ENCODE measurements at regions not wholly inside any gene's neighbourhood (a gene's known extent, or its start where the extent isn't known, plus 50 kb on each side); places are given as distances from the start of the nearest gene placed in this dataset.
"Not testable (repeated sequence)": the region's sequence is repeated elsewhere in the genome, so short reads cannot be mapped to it uniquely, and the experiment has no call there.

DNA sequence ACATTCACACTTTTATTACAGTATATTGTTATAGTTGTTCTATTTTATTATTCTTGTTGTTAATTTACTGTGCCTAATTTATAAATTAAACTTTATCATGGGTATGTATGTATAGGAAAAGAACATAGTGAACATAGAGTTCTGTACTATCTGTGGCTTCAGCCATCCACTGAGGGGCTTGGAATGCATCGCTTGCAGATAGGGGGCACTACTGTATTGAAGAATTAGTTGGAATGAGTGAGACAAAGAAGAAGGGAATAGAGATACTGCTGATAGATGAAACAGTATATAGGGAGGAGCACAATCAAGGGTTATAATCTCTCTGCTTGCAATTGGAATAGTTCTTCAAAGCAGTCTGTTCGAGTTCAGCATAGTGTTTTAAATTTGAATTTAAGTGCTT is 432.2 kb downstream of the RAB38 start:
- no peak for DNase-seq

DNA sequence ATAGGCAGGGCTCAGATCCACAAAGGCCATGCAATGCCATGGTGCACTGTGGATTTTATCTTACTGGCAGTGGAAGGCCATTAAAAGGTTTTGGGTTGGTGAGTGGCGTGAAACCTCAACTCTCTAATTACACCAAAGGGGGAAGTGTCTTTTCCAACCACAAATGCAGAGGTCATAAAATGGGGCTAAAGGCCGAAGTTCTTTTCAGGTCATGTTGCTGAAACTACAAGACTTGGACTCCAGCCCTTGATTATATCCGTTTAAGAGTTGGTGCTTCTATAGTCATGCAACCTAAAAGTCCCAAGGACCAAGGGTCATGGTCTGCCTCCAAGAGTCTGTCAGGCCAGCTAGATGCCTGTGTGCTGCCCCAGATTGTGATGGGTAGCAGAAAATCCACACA is 434.3 kb downstream of the RAB38 start:
- no peak for DNase-seq

DNA sequence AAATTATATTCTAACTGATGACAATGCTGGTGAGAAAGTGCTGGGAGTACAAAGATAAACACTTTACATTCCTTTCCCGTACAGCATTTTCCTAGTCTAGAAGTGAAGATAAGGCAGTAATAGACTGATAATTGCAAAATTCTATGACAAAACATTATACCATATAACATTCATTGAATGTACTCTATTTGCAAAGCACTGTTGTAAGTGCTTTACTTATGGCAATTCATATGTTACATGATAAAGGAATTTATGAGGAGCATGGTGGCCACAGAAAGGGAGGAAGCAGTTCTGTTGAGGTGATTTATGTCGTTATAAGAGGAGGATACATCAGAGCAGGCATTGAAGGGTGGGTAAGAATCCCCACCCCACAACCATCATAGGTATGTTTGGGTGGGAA is 434.8 kb downstream of the RAB38 start:
- no peak for DNase-seq

DNA sequence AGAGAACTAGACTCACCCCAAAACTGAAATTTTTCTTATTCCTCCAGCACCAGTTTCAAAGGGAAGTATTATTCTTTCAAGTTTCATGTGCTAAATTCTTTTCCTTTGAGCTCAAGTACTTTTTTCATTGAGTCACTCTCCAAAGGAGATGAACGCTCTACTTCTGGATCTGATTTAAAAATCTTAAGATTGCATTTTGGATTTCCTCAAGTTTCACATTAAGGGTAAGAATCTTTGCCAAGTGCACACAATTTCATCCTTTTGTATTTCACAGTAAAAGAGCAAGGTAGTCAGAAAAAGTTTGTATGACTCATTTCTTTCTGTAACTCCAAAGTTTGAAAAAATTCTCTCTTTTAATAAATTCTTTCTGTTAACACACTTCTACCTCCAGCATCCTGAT is 435.5 kb downstream of the RAB38 start:
- DNase-seq = no peak

DNA sequence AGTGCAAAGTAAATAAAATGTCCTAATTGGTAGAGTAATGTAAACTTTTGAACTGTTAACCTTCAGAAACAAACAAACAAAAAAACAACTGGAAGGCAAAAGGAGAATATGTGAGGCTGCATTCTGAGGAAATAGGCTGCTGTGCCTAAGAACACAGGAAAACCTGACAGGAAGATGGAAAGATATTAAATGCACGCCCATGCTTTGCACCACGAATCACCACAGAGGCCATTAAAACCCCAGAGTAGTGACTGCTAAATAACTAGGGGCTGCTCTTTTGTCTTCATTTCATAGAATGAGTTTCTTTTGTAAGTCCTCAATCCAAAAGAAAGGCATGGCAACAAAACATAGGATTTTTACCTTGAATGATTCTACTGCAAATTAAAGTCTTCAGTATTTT is 436.0 kb downstream of the RAB38 start:
- no peak for DNase-seq

DNA sequence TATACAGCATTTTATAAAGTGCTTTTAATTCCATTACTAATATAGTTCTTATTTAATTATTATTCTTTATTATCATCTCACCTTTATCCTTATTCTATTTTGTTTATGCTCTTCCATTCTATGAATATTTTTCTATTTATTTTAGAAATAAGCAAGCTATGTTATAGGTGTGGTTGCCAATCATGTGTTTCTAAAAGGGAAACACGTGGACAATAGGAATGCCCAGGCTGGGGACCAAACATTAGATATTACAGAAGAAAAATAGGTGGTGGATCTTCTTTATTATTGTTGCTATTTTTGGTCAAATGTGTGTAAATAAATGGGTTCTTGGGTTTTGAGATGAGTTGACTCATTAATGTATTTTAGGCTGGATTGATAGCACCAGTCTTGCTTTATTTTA is 438.3 kb downstream of the RAB38 start:
- DNase-seq = no peak

DNA sequence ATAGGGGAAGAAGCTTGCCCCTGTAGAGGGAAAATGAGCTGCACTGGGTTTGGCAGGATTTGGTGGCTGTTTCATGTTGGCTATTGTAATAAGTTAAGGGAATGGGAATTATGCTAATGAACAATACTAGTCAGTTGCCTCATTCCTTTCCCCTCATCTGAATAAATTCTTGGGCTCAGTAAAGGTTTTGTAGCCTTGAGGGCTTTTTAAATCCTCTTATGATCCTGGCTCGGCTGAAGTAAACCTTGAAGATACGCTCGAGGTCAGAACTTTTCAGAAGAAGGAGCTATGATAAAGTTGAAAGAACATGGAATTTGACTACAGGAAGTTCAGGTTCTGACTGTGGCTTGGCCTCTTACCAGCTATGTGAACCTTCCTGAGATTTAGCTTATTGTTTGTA is 448.7 kb downstream of the RAB38 start:
- DNase-seq = no peak

DNA sequence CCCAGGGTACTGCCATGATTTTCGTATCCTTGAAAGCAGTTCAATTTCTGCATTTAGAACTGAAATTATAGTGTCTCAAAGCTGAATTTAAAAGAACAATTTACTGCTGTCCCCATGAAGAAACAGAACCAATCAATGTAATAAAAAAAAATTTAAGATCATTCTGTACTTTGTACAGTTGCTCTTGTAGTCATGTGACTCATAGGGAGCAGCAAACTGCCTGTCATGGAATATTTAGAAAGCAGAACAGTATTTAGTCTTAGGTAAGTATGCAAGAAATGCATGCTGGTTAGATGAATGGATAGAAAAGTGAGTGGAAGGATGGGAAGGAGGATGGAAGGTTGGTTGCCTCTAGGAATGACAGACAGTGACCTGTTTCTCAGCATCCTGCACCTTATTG is 450.9 kb downstream of the RAB38 start:
- no peak for DNase-seq

DNA sequence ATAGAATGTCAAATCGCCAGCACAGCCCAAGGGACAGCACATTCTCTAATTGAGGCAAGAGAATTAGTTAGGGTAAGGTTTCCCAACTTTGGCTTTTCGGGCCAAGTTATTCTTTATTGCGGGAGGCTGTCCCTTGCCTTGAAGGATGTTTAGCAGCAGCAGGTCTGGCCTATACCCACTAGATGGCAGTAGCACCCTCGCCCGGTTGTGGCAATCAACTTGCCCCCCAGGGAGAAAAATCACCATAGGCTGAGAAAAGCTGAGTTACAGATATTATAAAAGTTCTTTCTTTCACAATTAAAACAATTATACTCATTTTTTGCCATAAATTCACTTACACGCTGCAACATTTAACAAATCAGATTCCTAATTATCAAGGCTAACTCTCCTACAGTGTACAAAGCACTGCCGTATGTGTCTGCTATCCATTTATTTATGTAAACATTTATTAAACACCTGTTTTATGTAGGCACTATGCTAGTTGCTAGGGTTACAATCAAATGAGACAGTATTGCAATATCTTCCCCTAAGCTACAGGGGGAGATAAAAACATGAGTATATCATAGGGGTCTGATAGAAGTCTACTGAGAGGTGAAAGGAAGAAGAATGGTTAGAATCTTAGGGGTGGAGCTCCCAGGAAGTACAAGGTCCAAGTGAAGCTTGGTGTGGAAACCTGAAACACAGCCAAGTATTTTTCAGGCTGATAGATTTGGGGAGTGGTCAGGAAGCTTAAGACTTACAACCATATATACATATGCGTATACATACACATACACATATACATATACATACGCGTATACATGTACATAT is 452.3 kb downstream of the RAB38 start:
- no peak for DNase-seq

DNA sequence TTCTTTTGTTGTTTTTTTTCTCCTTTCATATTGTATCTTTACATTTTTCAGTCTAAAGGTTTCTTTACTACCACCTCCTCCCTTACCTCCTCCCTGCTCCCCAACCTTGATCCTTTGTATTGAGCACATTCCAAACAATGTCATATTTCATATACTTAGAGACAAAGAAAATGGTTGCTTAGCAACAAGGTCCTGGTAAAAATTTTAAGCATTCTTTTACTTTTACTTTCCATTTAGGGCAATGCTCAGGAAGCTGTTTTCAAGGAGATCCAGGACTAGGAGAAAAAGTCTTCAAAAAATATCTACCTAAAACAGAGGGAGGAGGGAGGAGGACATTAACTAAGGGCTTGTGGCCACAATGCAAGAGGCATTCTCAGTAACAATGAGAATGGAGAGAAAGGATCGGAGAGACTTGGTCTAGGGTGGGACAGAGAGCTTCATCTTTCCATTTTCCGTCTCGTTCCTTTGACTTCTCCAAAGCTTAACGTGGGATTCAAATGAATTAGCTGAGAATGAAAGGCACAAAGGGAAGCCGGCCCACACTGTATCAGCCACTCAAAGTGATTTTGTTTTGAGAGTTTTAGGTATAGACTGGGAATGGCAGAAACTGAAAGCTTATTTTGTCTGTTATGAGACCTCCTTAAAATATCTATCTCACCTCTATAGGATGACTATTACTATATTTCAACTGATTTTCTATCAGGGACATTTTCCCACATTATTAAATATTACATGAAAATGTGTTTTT is 455.7 kb downstream of the RAB38 start:
- no peak for DNase-seq

DNA sequence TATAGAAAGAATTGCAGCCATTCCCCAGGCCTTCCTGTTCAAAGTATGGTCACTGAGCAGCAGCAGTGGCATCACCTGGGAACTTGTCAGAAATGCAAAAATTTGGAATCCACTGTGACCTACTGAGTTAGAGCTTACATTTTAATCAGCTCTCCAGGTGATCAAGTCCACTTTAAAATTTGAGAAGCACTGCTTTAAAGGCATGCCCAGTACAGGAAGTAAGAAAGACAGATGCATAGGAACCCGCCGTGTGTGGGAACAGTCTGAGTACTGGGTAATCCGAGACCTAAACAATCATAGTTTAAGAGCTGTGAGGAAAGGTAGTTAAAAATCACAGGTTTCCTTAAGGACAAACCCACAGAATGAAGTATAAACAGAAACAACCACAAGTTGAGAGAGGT is 462.4 kb downstream of the RAB38 start:
- no peak for DNase-seq

DNA sequence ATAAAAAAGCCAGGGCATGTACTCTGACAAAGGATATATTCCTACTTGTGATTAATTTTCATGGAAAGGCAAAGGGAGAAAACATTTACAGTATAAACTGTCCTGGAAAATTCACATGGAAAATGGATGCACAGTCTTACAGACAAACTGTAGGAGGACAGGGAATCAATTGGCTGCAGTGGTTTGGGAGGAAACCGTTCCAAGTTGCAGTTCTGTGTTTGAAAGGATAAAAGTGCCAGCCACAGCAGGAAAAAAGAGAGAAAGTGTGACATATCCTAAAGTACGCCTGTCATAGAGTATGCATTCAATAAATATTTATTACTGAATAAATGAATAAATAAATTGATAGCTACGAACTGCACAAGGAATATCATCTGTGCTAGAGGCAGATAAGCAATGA is 462.9 kb downstream of the RAB38 start:
- no peak for DNase-seq

DNA sequence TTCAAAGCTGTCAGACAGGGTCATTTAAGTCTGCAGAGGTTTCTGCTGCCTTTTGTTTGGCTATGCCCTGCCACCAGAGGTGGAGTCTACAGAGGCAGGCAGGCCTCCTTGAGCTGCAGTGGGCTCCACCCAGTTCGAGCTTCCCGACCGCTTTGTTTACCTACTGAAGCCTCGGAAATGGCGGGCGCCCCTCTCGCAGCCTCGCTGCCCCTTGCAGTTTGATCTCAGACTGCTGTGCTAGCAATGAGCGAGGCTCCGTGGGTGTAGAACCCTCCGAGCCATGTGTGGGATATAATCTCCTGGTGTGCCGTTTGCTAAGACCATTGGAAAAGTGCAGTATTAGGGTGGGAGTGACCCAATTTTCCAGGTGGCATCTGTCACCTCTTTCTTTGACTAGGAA is 471.7 kb downstream of the RAB38 start:
- DNase-seq = not testable (repeated sequence)

DNA sequence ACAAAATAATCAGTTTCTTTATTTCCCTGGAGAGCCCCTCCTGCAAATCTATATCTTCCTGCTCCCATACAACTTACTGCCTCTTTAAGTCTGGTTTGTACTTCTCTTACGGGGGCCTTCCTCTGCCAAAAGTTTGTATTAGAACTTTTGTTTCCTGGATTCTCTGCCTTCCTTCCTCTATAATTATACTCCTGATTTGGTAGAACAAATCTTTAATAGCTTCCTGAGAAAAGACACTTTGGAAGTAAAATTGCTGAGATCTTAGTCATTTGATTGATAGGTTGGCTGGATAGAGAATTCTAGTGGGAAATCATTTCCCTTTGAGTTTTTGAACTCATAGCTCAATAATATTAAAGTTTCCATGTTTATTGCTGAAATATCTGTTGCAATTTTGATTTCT is 499.2 kb downstream of the RAB38 start:
- DNase-seq = no peak

DNA sequence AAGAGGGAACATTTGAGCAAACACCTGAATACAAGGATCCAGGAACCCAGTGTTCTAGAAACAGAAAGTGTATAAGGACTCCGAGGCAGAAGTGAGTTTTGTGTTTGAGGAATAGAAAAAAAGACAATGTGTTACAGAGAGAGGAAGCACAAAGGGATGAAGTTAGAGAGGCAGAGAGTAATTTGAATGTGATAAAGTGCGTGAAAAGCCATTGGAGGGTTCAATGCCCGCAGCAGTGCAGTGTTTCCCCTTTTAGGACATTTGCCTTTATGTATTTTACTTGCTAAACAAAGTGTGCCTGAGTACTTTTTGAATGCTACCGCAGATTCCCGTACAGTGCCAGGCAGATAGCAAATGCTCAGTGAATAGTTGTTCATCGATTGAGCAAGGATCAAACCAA is 508.5 kb downstream of the RAB38 start:
- DNase-seq = no peak

DNA sequence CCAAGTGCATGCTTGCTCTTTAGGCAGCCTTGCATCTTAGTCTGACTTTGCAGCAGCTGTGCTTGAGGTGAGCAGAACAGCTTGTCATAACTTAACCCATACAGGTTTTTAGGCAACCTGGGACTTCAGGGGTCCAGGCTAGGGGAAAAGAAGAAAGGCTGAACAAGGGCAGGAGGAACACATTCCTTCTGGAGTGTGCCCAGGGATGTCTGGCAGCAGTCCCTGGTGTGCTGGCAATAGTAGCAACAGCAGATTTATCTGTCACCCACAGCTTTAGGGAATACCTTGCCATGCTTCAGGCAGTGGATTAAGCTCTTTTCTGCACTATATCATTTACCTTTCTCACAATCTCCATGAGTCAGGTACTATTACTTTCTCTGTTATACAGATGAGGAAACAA is 513.0 kb downstream of the RAB38 start:
- DNase-seq = no peak

DNA sequence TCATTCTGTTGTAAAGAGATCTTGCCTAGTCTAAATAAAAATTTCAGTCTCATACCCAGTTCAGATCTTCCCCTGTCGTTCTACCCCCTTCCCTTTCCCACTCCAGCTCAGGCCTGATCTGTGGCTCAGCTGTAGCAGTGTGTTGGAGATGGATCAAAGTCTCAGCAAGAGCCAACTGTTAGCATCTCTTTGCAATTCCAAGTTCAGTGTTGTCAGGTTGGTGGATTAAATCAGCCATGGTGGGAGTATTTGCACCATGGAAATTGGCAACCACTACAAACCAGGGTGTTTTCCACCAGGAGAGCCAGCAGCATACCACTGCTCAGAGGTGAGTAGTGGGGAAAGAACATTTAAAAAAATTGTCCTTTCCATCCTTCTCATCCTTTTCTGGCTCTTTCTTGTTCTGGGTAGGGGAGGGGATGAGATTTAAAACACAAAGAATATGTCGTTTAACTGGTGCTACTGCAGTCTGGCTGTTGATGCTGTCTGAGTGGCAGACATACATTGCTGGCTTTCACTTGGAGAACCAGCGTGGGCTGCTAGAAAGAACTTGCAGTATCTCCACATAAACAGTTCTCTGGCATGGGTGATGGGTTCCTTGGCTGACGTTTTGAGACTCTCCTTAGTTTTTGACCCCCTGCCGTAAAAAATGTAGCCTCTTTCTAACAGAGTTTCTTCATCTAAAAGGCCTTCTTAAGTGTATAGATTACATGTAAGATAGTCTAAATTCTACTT is 514.1 kb downstream of the RAB38 start:
- DNase-seq = no peak

DNA sequence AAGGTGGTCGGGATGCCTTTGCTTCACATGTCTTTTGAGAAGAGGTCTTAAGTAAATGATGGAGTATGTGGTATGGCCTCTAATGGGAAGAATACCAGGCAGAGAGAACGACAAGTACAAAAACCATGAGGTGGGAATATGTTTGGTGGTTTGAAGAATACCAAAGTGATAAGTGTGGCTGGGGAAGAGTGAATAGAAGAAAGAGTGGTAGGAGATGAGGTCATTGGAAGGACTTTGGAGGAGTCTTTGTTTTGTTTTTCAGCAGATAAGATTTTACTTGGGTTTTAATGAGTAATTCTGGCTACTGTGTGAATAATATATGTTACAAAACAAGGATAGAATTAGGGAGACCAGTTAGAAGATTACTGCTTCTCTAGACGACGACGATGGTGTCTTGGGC is 515.4 kb downstream of the RAB38 start:
- no peak for DNase-seq

DNA sequence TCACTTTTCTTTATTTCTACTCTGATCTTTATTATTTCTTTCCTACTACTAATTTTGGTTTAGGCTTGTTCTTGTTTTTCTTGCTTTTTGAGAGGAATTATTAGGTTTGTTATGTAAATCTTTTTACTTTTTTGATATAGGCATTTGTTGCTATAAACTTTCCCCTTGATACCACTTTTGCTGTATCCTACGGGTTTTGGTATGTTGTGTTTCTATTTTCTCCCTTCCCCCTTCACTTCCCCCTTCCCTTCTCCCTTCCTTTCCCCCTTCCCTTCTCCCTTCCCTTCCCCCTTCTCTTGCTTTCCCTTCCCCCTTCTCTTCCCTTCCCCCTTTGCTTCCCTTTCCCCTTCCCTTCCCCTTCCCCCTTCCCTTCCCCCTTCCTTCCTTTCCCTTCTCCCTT is 529.6 kb downstream of the RAB38 start:
- DNase-seq = no peak

DNA sequence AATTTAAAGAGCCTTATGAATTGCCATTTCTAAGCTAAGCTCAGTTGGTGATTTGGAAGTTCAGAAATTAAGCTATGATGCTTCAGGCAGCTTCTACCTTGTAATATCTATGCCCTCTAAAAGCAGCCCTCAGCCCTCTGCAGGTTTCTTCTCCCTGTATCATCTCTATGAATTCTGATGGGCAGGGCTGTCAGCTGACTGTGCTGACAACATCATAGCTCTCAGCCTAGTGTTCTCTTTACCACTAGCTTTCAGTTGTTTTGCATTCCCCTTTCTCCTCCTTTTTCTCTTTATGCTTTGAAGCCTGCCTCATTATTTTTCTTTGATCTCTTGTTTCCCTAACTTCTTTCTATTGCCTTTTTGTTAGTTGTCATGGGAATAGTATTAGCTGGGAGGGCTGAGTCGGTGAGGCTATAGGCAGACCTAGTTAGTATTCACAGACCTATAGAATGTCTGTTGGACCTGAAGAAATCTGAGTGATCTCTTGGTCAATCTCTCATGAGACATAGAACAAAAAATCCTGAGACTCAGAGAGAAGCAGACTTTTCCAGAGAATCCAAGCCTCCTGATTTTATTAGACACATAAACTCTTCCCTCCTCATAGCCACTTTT is 535.4 kb downstream of the RAB38 start:
- no peak for DNase-seq

DNA sequence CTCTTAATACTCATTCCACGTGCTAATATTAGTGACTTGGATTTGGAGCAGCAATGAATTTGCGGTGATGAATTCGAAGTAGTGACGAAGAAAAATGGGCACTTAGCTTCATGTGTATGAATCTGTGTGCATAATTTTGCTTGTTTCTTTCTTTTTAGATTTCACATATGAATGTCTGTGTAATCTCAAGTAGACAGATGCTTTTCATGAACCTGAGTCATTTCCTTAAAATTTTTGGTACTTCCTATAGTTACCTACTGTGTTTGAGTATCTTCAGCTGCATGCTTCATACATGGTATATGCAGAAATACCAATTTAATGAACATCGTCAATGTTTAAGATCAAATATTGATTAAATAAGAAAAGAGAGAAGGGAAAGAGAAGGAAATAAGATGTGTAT is 540.2 kb downstream of the RAB38 start:
- no peak for DNase-seq

DNA sequence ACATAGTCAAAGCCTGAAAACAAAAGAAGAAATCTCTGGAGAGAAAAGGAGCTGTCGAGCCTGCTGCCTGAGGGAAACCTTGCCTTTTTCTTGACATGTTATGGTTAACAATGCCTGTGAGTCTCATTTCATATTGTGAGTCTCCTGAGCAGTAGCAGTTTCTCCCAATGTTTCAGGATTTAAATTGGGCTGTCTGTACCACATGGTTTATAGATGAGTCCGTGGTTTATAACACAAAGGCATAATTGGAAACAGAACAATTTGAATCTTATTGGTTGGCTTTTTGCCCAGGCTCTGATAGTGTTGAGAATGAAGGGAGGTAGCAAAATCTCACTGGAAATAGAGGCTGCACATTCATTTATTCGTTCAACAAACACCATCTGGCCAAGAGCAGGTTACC is 540.9 kb downstream of the RAB38 start:
- no peak for DNase-seq

DNA sequence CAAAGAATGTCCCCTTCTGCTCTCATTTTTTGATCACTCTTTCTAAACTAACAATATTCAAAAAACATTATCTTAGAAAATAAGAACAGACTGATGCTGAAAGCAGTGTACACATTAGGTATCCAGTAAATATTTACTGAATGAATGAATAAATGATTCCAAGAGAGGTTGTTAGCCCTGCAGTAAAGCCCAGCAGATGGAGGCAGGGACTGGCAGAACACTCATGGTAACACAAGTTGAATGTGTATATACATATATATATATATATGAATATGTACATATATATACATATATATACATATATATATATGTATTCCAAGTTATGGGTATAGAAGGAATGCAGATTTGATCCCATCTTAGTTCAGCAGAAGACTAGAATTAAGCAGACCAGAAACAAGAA is 546.3 kb downstream of the RAB38 start:
- DNase-seq = no peak
